ENCODE measurements at regions not wholly inside any gene's neighbourhood (a gene's known extent, or its start where the extent isn't known, plus 50 kb on each side); places are given as distances from the start of the nearest gene placed in this dataset.

- Histone ChIP-seq H3K27ac (ENCODE audit: low read length) (no peak overlapping the region), H4K20me1 (ENCODE audit: insufficient read depth) (no peaks in the 10 kb centered on the region), H3F3A (ENCODE audit: insufficient read depth, low read length, poor library complexity, severe bottlenecking) (no peaks in the 10 kb centered on the region), H3K9me3 (ENCODE audit: low read length) (peaks cover 4% of the 10 kb centered on the region), H3K79me2 (replicated peaks; ENCODE audit: insufficient read depth, low read length) (no peaks in the 10 kb centered on the region), H3K4me3 (ENCODE audit: low read length) (no peak overlapping the region), H3K9ac (ENCODE audit: low read length) (no peak overlapping the region), H3K9me2 (ENCODE audit: insufficient read depth, low read length) (no peaks in the 10 kb centered on the region), H3K27me3 (ENCODE audit: insufficient read depth, low read depth, low read length) (no peaks in the 10 kb centered on the region), H3K36me3 (ENCODE audit: insufficient read depth, low read length) (no peaks in the 10 kb centered on the region), H3K4me2 (ENCODE audit: low read length) (no peak overlapping the region), H2AFZ (ENCODE audit: low read depth, low read length) (no peak overlapping the region)
- no peak for TF ChIP-seq EZH2 (IDR thresholded peaks at IDR 0.05; ENCODE audit: borderline replicate concordance, insufficient read depth, low read length, poor library complexity, severe bottlenecking)
- TF ChIP-seq RAD21 (conservative IDR thresholded peaks at IDR 0.05): no peak
- no peak for TF ChIP-seq REST (IDR thresholded peaks at IDR 0.05; ENCODE audit: borderline replicate concordance)
- no peak for TF ChIP-seq TAF1 (IDR thresholded peaks at IDR 0.05; ENCODE audit: low read depth)
- TF ChIP-seq CTCF (IDR thresholded peaks at IDR 0.05; ENCODE audit: poor library complexity, severe bottlenecking): no peak
- TF ChIP-seq EP300 (conservative IDR thresholded peaks at IDR 0.05; ENCODE audit: poor library complexity, severe bottlenecking): no peak
- TF ChIP-seq POLR2AphosphoS5 (IDR thresholded peaks at IDR 0.05): no peak
- TF ChIP-seq MXI1 (conservative IDR thresholded peaks at IDR 0.05; ENCODE audit: poor library complexity, severe bottlenecking): no peak
- TF ChIP-seq SMC3 (conservative IDR thresholded peaks at IDR 0.05; ENCODE audit: poor library complexity): no peak
Observed at GRCh38 chr18:33934258-33934657, 290.5 kb downstream of the NOL4 start.

- Histone ChIP-seq H3K27ac (ENCODE audit: low read length) (no peak overlapping the region), H3F3A (ENCODE audit: insufficient read depth, low read length, poor library complexity, severe bottlenecking) (no peaks in the 10 kb centered on the region), H3K4me3 (ENCODE audit: low read length) (no peak overlapping the region), H3K9me2 (ENCODE audit: insufficient read depth, low read length) (no peaks in the 10 kb centered on the region), H4K20me1 (ENCODE audit: insufficient read depth) (no peaks in the 10 kb centered on the region), H3K36me3 (ENCODE audit: insufficient read depth, low read length) (no peaks in the 10 kb centered on the region), H3K9me3 (ENCODE audit: low read length) (no peaks in the 10 kb centered on the region), H3K9ac (ENCODE audit: low read length) (no peak overlapping the region), H2AFZ (ENCODE audit: low read depth, low read length) (no peak overlapping the region), H3K27me3 (ENCODE audit: insufficient read depth, low read depth, low read length) (no peaks in the 10 kb centered on the region), H3K79me2 (replicated peaks; ENCODE audit: insufficient read depth, low read length) (no peaks in the 10 kb centered on the region), H3K4me2 (ENCODE audit: low read length) (no peak overlapping the region)
- TF ChIP-seq POLR2AphosphoS5 (IDR thresholded peaks at IDR 0.05) (no peak), SMC3 (conservative IDR thresholded peaks at IDR 0.05; ENCODE audit: poor library complexity) (no peak), CTCF (IDR thresholded peaks at IDR 0.05; ENCODE audit: poor library complexity, severe bottlenecking) (no peak), REST (IDR thresholded peaks at IDR 0.05; ENCODE audit: borderline replicate concordance) (no peak), MXI1 (conservative IDR thresholded peaks at IDR 0.05; ENCODE audit: poor library complexity, severe bottlenecking) (no peak), EP300 (conservative IDR thresholded peaks at IDR 0.05; ENCODE audit: poor library complexity, severe bottlenecking) (no peak), EZH2 (IDR thresholded peaks at IDR 0.05; ENCODE audit: borderline replicate concordance, insufficient read depth, low read length, poor library complexity, severe bottlenecking) (no peak), TAF1 (IDR thresholded peaks at IDR 0.05; ENCODE audit: low read depth) (no peak), RAD21 (conservative IDR thresholded peaks at IDR 0.05) (no peak)
Observed at GRCh38 chr18:33928231-33928630, 296.5 kb downstream of the NOL4 start.

Data from neural cell (in vitro differentiated cells).